Kasumi-1 (cell line): ENCODE measurements at regions not wholly inside any gene's neighbourhood (a gene's known extent, or its start where the extent isn't known, plus 50 kb on each side); places are given as distances from the start of the nearest gene placed in this dataset.
"Not testable (repeated sequence)": the region's sequence is repeated elsewhere in the genome, so short reads cannot be mapped to it uniquely, and the experiment has no call there.

Experiments used
- DNase-seq, 2 experiments: peaks; one replicate each; lab custom pipeline; 2025; lab: John Stamatoyannopoulos, UW

GRCh38 chr3:152621967-152622810, 212.7 kb upstream of the P2RY1 start:
- no peak for DNase-seq

GRCh38 chr3:152622811-152623167, 212.1 kb upstream of the P2RY1 start:
- no peak for DNase-seq

GRCh38 chr3:152623286-152623911, 211.5 kb upstream of the P2RY1 start:
- peak in 1 of 2 experiments; percentile 23 for DNase-seq

- DNase-seq, result no peak
These were observed 208.7 kb upstream of the P2RY1 start for GRCh38 chr3:152626226-152626625.

- no peak for DNase-seq
These were observed 206.4 kb upstream of the P2RY1 start for GRCh38 chr3:152628496-152628895.

GRCh38 chr3:152629363-152630122, 205.4 kb upstream of the P2RY1 start:
- no peak for DNase-seq

GRCh38 chr3:152635389-152635788, 199.5 kb upstream of the P2RY1 start:
- DNase-seq, result no peak

GRCh38 chr3:152636651-152637050, 198.3 kb upstream of the P2RY1 start:
- no peak for DNase-seq

GRCh38 chr3:152638214-152638613, 196.7 kb upstream of the P2RY1 start:
- no peak for DNase-seq

- DNase-seq, result no peak
These were observed 196.1 kb upstream of the P2RY1 start for GRCh38 chr3:152638707-152639450.

- DNase-seq, result no peak
These were observed 193.7 kb upstream of the P2RY1 start for GRCh38 chr3:152641198-152641597.

GRCh38 chr3:152642658-152643057, 192.3 kb upstream of the P2RY1 start:
- no peak for DNase-seq

GRCh38 chr3:152644478-152644877, 190.5 kb upstream of the P2RY1 start:
- DNase-seq, result no peak

GRCh38 chr3:152646004-152646403, 188.9 kb upstream of the P2RY1 start:
- DNase-seq, result no peak

GRCh38 chr3:152650177-152650576, 184.8 kb upstream of the P2RY1 start:
- DNase-seq, result no peak

- DNase-seq, result not testable (repeated sequence)
These were observed 184.0 kb upstream of the P2RY1 start for GRCh38 chr3:152650923-152651322.

- DNase-seq, result peak; percentile 69 to 82
These were observed 178.5 kb upstream of the P2RY1 start for GRCh38 chr3:152656214-152656971.

- DNase-seq, result no peak
These were observed 178.0 kb upstream of the P2RY1 start for GRCh38 chr3:152656972-152657355.

- no peak for DNase-seq
These were observed 175.8 kb upstream of the P2RY1 start for GRCh38 chr3:152658977-152659720.

- no peak for DNase-seq
These were observed 172.8 kb upstream of the P2RY1 start for GRCh38 chr3:152662157-152662556.

- DNase-seq, result no peak
These were observed 170.2 kb upstream of the P2RY1 start for GRCh38 chr3:152664766-152665165.
